ENCODE measurements at regions not wholly inside any gene's neighbourhood (a gene's known extent, or its start where the extent isn't known, plus 50 kb on each side); places are given as distances from the start of the nearest gene placed in this dataset.

DNA sequence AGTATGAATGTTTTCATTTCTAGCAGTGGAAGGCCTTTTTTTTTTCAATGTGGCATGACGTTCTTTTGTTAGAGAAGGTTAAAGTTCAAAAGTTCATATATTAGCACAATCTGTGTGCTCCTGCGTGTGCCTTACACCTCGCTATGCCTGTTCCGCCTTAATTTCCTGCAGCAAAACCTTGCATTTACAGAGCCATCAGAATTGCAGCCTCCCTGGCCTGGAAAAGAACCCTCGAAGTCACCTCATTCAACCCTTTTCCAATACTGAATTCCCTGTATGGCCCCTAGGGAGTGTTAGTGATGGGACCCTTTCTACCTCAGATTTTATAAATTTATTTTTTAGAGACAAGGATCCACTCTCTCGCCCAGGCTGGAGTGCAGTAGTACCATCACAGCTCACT, 103.5 kb upstream of the ZNF438 start:
- TF ChIP-seq, protein P1, sequence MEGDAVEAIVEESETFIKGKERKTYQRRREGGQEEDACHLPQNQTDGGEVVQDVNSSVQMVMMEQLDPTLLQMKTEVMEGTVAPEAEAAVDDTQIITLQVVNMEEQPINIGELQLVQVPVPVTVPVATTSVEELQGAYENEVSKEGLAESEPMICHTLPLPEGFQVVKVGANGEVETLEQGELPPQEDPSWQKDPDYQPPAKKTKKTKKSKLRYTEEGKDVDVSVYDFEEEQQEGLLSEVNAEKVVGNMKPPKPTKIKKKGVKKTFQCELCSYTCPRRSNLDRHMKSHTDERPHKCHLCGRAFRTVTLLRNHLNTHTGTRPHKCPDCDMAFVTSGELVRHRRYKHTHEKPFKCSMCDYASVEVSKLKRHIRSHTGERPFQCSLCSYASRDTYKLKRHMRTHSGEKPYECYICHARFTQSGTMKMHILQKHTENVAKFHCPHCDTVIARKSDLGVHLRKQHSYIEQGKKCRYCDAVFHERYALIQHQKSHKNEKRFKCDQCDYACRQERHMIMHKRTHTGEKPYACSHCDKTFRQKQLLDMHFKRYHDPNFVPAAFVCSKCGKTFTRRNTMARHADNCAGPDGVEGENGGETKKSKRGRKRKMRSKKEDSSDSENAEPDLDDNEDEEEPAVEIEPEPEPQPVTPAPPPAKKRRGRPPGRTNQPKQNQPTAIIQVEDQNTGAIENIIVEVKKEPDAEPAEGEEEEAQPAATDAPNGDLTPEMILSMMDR (conservative IDR thresholded peaks at IDR 0.05; ENCODE audit: low read depth, low read length) = no peak
- no peak for TF ChIP-seq EZH2 (IDR thresholded peaks at IDR 0.05; ENCODE audit: low read length, unreplicated experiment)

Data from PC-3 (cell line).